WTC11 (cell line): ENCODE measurements at regions not wholly inside any gene's neighbourhood (a gene's known extent, or its start where the extent isn't known, plus 50 kb on each side); places are given as distances from the start of the nearest gene placed in this dataset.

Experiments used
- CTCF ChIP-seq: fragments of 200-600 bp; IDR thresholded peaks from 2 replicates; pipeline ENCODE4 v1.8.0; 2022; ENCODE audit warnings: antibody characterized with exemption
- FOXK1 ChIP-seq: sonication (generic); formaldehyde crosslinking; IDR thresholded peaks from 2 replicates; pipeline ENCODE4 v1.8.0; 2022; ENCODE audit warnings: mild to moderate bottlenecking, moderate library complexity, missing genetic modification reagents
- HMGXB4 ChIP-seq: sonication (generic); formaldehyde crosslinking; IDR thresholded peaks from 2 replicates; pipeline ENCODE4 v1.8.1; 2023; ENCODE audit warnings: mild to moderate bottlenecking, moderate library complexity, missing genetic modification reagents

- TF ChIP-seq CTCF: no peak
- TF ChIP-seq HMGXB4 (CRISPR knock-in tag): no peak
- no peak for TF ChIP-seq FOXK1
These were observed 73.2 kb downstream of the VEGFA start for GRCh38 chr6:43843097-43843645.
